ENCODE measurements at regions not wholly inside any gene's neighbourhood (a gene's known extent, or its start where the extent isn't known, plus 50 kb on each side); places are given as distances from the start of the nearest gene placed in this dataset.

DNA sequence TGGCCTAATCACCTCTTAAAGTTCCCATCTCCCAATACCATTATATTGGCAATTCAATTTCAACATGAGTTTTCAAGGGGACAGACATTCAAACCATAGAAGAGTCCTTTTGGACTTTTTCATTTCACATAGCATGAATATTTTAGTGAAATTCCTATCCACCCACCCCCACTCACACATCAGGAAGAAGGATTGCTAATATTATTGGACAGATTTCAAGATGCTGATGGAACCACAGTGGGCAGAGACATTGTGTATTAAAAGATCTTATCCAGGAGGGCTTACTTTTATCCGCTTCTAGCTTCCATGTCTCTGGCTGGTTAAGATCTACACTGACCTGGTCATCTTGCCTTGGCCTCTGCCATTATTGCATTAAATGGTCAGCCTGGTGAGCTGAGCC, 297.4 kb upstream of the ACVR2A start:
- H3K4me3 Mint-ChIP-seq = no peak overlapping the region
- H3K4me1 Mint-ChIP-seq = peaks cover 25% of the 10 kb centered on the region
- CTCF ChIA-PET = no interaction called here
- H3K27me3 Mint-ChIP-seq = no peaks in the 10 kb centered on the region
- H3K9me3 Mint-ChIP-seq = peaks cover 9% of the 10 kb centered on the region
- POLR2A ChIA-PET = no interaction called here
- H3K36me3 Mint-ChIP-seq (ENCODE audit: low read depth) = no peaks in the 10 kb centered on the region
- H3K27ac Mint-ChIP-seq = no peak overlapping the region
- DNase-seq = no peak

DNA sequence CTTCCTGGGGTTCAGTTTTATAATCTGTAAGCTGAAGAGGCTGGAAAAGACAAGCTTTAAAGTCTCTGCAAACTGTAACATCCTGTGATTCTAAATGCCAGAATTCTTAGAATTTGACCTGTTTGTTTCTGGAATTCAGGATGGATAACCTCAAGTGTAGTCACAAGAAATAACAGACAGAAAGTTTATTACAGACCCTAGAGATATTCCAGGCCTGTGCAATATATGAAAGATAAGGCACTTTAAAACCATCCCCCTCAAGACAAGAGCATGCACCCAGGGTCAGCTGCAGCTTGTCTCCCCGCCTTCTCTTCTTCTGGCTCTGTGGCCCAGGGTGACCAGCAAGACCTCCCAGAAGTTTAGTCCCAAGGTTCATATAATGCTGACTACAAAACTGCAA, 298.7 kb upstream of the ACVR2A start:
- H3K4me1 Mint-ChIP-seq = peaks cover 29% of the 10 kb centered on the region
- H3K27ac Mint-ChIP-seq = no peak overlapping the region
- ChIA-PET POLR2A (no interaction called here), CTCF (no interaction called here)
- no peaks in the 10 kb centered on the region for H3K27me3 Mint-ChIP-seq
- no peak overlapping the region for H3K4me3 Mint-ChIP-seq
- H3K9me3 Mint-ChIP-seq = peaks cover 11% of the 10 kb centered on the region
- DNase-seq = no peak
- no peaks in the 10 kb centered on the region for H3K36me3 Mint-ChIP-seq (ENCODE audit: low read depth)

GRCh38 chr2:147543056-147543455, 301.8 kb upstream of the ACVR2A start:
- ChIA-PET POLR2A (no interaction called here), CTCF (no interaction called here)
- Mint-ChIP-seq H3K27me3 (no peaks in the 10 kb centered on the region), H3K27ac (no peak overlapping the region), H3K4me3 (no peak overlapping the region), H3K4me1 (peaks cover 18% of the 10 kb centered on the region), H3K9me3 (peaks cover 9% of the 10 kb centered on the region), H3K36me3 (ENCODE audit: low read depth) (no peaks in the 10 kb centered on the region)
- DNase-seq = no peak

GRCh38 chr2:147542351-147542750, 302.5 kb upstream of the ACVR2A start:
- peaks cover 16% of the 10 kb centered on the region for H3K4me1 Mint-ChIP-seq
- DNase-seq = no peak
- H3K27ac Mint-ChIP-seq = no peak overlapping the region
- no peak overlapping the region for H3K4me3 Mint-ChIP-seq
- H3K36me3 Mint-ChIP-seq (ENCODE audit: low read depth) = no peaks in the 10 kb centered on the region
- CTCF ChIA-PET = no interaction called here
- peaks cover 7% of the 10 kb centered on the region for H3K9me3 Mint-ChIP-seq
- POLR2A ChIA-PET = no interaction called here
- H3K27me3 Mint-ChIP-seq = no peaks in the 10 kb centered on the region

- CTCF ChIA-PET = no interaction called here
These were observed 303.5 kb upstream of the ACVR2A start for GRCh38 chr2:147541314-147541713.

DNA sequence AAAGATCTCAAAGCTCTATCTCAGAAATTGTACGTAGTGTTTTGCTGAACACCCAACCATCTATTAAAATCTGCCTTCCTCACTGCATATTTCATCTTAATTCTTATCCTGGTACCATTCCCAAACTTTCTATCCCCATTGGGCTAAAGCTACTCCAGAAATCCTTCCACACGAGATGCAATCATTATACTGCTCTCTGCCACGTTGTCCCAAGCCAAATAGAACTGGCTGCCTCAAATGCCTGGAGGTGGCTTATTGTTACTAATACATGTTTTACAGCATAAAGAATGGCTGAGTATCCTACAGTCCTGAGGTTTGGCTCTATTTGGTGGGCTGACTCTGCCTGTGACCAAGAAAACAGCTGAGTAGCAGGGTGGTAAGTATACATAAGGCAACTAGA, 306.0 kb upstream of the ACVR2A start:
- H3K36me3 Mint-ChIP-seq (ENCODE audit: low read depth) = no peaks in the 10 kb centered on the region
- POLR2A ChIA-PET = no interaction called here
- peaks cover 6% of the 10 kb centered on the region for H3K4me1 Mint-ChIP-seq
- H3K27ac Mint-ChIP-seq = no peak overlapping the region
- no peak overlapping the region for H3K4me3 Mint-ChIP-seq
- no peak for DNase-seq
- H3K27me3 Mint-ChIP-seq = no peaks in the 10 kb centered on the region
- CTCF ChIA-PET = no interaction called here
- H3K9me3 Mint-ChIP-seq = peaks cover 2% of the 10 kb centered on the region

More at GRCh38 chr2:147541314-147541713, 303.5 kb upstream of the ACVR2A start:
- Mint-ChIP-seq H3K27ac (no peak overlapping the region), H3K4me3 (no peak overlapping the region), H3K36me3 (ENCODE audit: low read depth) (no peaks in the 10 kb centered on the region), H3K9me3 (peaks cover 7% of the 10 kb centered on the region), H3K27me3 (no peaks in the 10 kb centered on the region), H3K4me1 (peaks cover 13% of the 10 kb centered on the region)
- no peak for DNase-seq
- POLR2A ChIA-PET = no interaction called here

DNA sequence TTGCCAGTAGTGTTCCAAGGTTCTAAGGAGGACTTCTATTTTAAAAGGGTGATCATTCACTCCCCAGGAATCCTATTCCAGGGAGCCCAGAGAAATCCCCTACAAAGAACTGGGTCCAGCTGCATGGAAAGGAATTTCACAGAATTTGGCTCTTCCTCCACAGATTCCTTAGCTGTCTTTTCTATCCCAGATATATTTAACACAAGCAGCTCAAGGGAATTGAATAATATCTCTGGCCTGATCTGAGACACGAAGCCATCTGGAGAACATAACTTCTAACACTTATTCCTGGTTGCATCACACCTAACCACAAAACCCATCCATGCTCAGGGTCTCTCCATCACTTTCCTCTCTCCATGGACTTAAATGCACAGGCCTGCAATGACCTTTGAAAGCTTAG, 306.7 kb upstream of the ACVR2A start:
- no peak for DNase-seq
- H3K27ac Mint-ChIP-seq = no peak overlapping the region
- H3K27me3 Mint-ChIP-seq = no peaks in the 10 kb centered on the region
- H3K4me1 Mint-ChIP-seq = peaks cover 6% of the 10 kb centered on the region
- CTCF ChIA-PET = no interaction called here
- H3K36me3 Mint-ChIP-seq (ENCODE audit: low read depth) = no peaks in the 10 kb centered on the region
- H3K4me3 Mint-ChIP-seq = no peak overlapping the region
- peaks cover 2% of the 10 kb centered on the region for H3K9me3 Mint-ChIP-seq
- POLR2A ChIA-PET = no interaction called here

- POLR2A ChIA-PET = no interaction called here
These were observed 313.6 kb upstream of the ACVR2A start for GRCh38 chr2:147531269-147531668.

GRCh38 chr2:147530033-147530432, 314.8 kb upstream of the ACVR2A start:
- DNase-seq = no peak
- no peaks in the 10 kb centered on the region for H3K27me3 Mint-ChIP-seq
- no peak overlapping the region for H3K27ac Mint-ChIP-seq
- H3K9me3 Mint-ChIP-seq = no peaks in the 10 kb centered on the region
- H3K4me1 Mint-ChIP-seq = peaks cover 14% of the 10 kb centered on the region
- POLR2A ChIA-PET = no interaction called here
- no peak overlapping the region for H3K4me3 Mint-ChIP-seq
- H3K36me3 Mint-ChIP-seq (ENCODE audit: low read depth) = no peaks in the 10 kb centered on the region
- CTCF ChIA-PET = no interaction called here

More at GRCh38 chr2:147531269-147531668, 313.6 kb upstream of the ACVR2A start:
- no peak overlapping the region for H3K4me3 Mint-ChIP-seq
- CTCF ChIA-PET = no interaction called here
- H3K36me3 Mint-ChIP-seq (ENCODE audit: low read depth) = no peaks in the 10 kb centered on the region
- peaks cover 3% of the 10 kb centered on the region for H3K4me1 Mint-ChIP-seq
- no peak for DNase-seq
- no peaks in the 10 kb centered on the region for H3K27me3 Mint-ChIP-seq
- no peak overlapping the region for H3K27ac Mint-ChIP-seq
- no peaks in the 10 kb centered on the region for H3K9me3 Mint-ChIP-seq

- H3K4me3 Mint-ChIP-seq = no peak overlapping the region
- POLR2A ChIA-PET = interaction anchor here (1.7 kb wide), 1 partner anchor 11 kb away, joined by 5 read pairs; no protein-coding TSS in a partner anchor
- peaks cover 15% of the 10 kb centered on the region for H3K4me1 Mint-ChIP-seq
- CTCF ChIA-PET = no interaction called here
- H3K36me3 Mint-ChIP-seq (ENCODE audit: low read depth) = peaks cover 5% of the 10 kb centered on the region
- no peaks in the 10 kb centered on the region for H3K27me3 Mint-ChIP-seq
- H3K9me3 Mint-ChIP-seq = peaks cover 6% of the 10 kb centered on the region
- DNase-seq = no peak
- H3K27ac Mint-ChIP-seq = no peak overlapping the region
These were observed 318.9 kb upstream of the ACVR2A start for GRCh38 chr2:147525819-147526489.

- H3K36me3 Mint-ChIP-seq (ENCODE audit: low read depth) = peaks cover 5% of the 10 kb centered on the region
- POLR2A ChIA-PET = interaction anchor here (1.7 kb wide), 1 partner anchor 10 kb away, joined by 5 read pairs; no protein-coding TSS in a partner anchor
- H3K4me3 Mint-ChIP-seq = no peak overlapping the region
- H3K9me3 Mint-ChIP-seq = peaks cover 6% of the 10 kb centered on the region
- peaks cover 20% of the 10 kb centered on the region for H3K4me1 Mint-ChIP-seq
- H3K27ac Mint-ChIP-seq = no peak overlapping the region
- CTCF ChIA-PET = no interaction called here
- no peak for DNase-seq
- no peaks in the 10 kb centered on the region for H3K27me3 Mint-ChIP-seq
These were observed 319.9 kb upstream of the ACVR2A start for GRCh38 chr2:147524912-147525311.

- Mint-ChIP-seq H3K36me3 (ENCODE audit: low read depth) (peaks cover 5% of the 10 kb centered on the region), H3K9me3 (peaks cover 6% of the 10 kb centered on the region), H3K27ac (no peak overlapping the region), H3K4me3 (no peak overlapping the region), H3K4me1 (peaks cover 20% of the 10 kb centered on the region), H3K27me3 (no peaks in the 10 kb centered on the region)
- ChIA-PET CTCF (interaction anchor here (0.7 kb wide), 1 partner anchor 86 kb away, joined by 4 read pairs; no protein-coding TSS in a partner anchor), POLR2A (no interaction called here)
- DNase-seq = no peak
These were observed 321.4 kb upstream of the ACVR2A start for GRCh38 chr2:147523415-147523814.

DNA sequence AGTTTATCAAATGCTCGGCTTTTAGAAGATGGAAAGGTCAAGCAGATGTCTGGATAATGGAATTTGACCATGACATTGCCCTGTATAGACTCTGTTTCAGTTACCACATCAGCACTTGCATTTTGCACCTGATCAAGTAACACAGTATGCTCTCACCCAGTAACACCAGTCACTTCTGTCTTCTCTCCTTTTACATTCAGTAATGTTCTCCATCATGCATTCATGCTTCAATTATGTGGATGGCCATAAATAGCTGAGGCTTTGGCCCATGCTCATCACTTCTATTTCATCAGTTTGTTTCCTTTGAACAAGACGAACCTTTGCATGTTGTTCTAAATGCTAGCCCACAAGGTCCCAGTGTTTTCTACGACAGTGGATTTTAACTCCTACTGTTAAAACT, 322.9 kb upstream of the ACVR2A start:
- peaks cover 20% of the 10 kb centered on the region for H3K4me1 Mint-ChIP-seq
- DNase-seq = no peak
- H3K9me3 Mint-ChIP-seq = peaks cover 9% of the 10 kb centered on the region
- ChIA-PET POLR2A (no interaction called here), CTCF (no interaction called here)
- H3K4me3 Mint-ChIP-seq = no peak overlapping the region
- H3K27me3 Mint-ChIP-seq = no peaks in the 10 kb centered on the region
- H3K36me3 Mint-ChIP-seq (ENCODE audit: low read depth) = peaks cover 5% of the 10 kb centered on the region
- no peak overlapping the region for H3K27ac Mint-ChIP-seq

- CTCF ChIA-PET = no interaction called here
These were observed 324.0 kb upstream of the ACVR2A start for GRCh38 chr2:147520817-147521216.

More at GRCh38 chr2:147520817-147521216, 324.0 kb upstream of the ACVR2A start:
- H3K9me3 Mint-ChIP-seq = peaks cover 13% of the 10 kb centered on the region
- POLR2A ChIA-PET = no interaction called here
- no peak overlapping the region for H3K4me3 Mint-ChIP-seq
- no peaks in the 10 kb centered on the region for H3K27me3 Mint-ChIP-seq
- DNase-seq = no peak
- peaks cover 5% of the 10 kb centered on the region for H3K36me3 Mint-ChIP-seq (ENCODE audit: low read depth)
- peaks cover 13% of the 10 kb centered on the region for H3K4me1 Mint-ChIP-seq
- H3K27ac Mint-ChIP-seq = no peak overlapping the region
